ENCODE measurements at regions not wholly inside any gene's neighbourhood (a gene's known extent, or its start where the extent isn't known, plus 50 kb on each side); places are given as distances from the start of the nearest gene placed in this dataset.

GRCh38 chr5:74281166-74281565, 359.4 kb downstream of the ENC1 start:
- 92% methylated on average over 6 of the region's 6 CpGs for WGBS
- TF ChIP-seq POLR2A (IDR thresholded peaks at IDR 0.05) (no peak), CTCF (IDR thresholded peaks at IDR 0.05) (no peak), POLR2AphosphoS5 (IDR thresholded peaks at IDR 0.05) (no peak), EP300 (IDR thresholded peaks at IDR 0.05) (no peak)

GRCh38 chr5:74280306-74280705, 360.2 kb downstream of the ENC1 start:
- TF ChIP-seq EP300 (IDR thresholded peaks at IDR 0.05) (no peak), POLR2A (IDR thresholded peaks at IDR 0.05) (no peak), CTCF (IDR thresholded peaks at IDR 0.05) (no peak), POLR2AphosphoS5 (IDR thresholded peaks at IDR 0.05) (no peak)
- Histone ChIP-seq H3K27me3 (no peaks in the 10 kb centered on the region), H3K4me3 (no peak overlapping the region), H3K9me3 (no peaks in the 10 kb centered on the region), H3K4me1 (no peaks in the 10 kb centered on the region), H3K36me3 (no peaks in the 10 kb centered on the region), H3K27ac (no peak overlapping the region)
- DNase-seq (ENCODE audit: low spot score in 2 of 2) = no peak
- WGBS = 94% methylated on average over 1 of the region's 1 CpG

More at GRCh38 chr5:74281166-74281565, 359.4 kb downstream of the ENC1 start:
- no peaks in the 10 kb centered on the region for H3K27me3 ChIP-seq
- H3K36me3 ChIP-seq = no peaks in the 10 kb centered on the region
- H3K27ac ChIP-seq = no peak overlapping the region
- no peak for DNase-seq (ENCODE audit: low spot score in 2 of 2)
- H3K4me3 ChIP-seq = no peak overlapping the region
- H3K4me1 ChIP-seq = no peaks in the 10 kb centered on the region
- H3K9me3 ChIP-seq = no peaks in the 10 kb centered on the region

GRCh38 chr5:74279244-74279643, 361.3 kb downstream of the ENC1 start:
- Histone ChIP-seq H3K4me1 (no peaks in the 10 kb centered on the region), H3K27me3 (no peaks in the 10 kb centered on the region), H3K4me3 (no peak overlapping the region), H3K9me3 (no peaks in the 10 kb centered on the region), H3K27ac (no peak overlapping the region), H3K36me3 (no peaks in the 10 kb centered on the region)
- 97% methylated on average over 1 of the region's 1 CpG for WGBS
- DNase-seq (ENCODE audit: low spot score in 2 of 2) = no peak
- TF ChIP-seq POLR2A (IDR thresholded peaks at IDR 0.05) (no peak), POLR2AphosphoS5 (IDR thresholded peaks at IDR 0.05) (no peak), EP300 (IDR thresholded peaks at IDR 0.05) (no peak), CTCF (IDR thresholded peaks at IDR 0.05) (no peak)

- DNase-seq (ENCODE audit: low spot score in 2 of 2) = no peak
- Histone ChIP-seq H3K27me3 (no peaks in the 10 kb centered on the region), H3K27ac (no peak overlapping the region), H3K9me3 (no peaks in the 10 kb centered on the region), H3K4me3 (no peak overlapping the region), H3K4me1 (no peaks in the 10 kb centered on the region), H3K36me3 (no peaks in the 10 kb centered on the region)
- TF ChIP-seq POLR2A (IDR thresholded peaks at IDR 0.05) (no peak), CTCF (IDR thresholded peaks at IDR 0.05) (no peak), EP300 (IDR thresholded peaks at IDR 0.05) (no peak)
- 93% methylated on average over 3 of the region's 3 CpGs for WGBS
Observed at GRCh38 chr5:74277418-74277817, 363.1 kb downstream of the ENC1 start.

- TF ChIP-seq EP300 (IDR thresholded peaks at IDR 0.05) (no peak), POLR2A (IDR thresholded peaks at IDR 0.05) (no peak), CTCF (IDR thresholded peaks at IDR 0.05) (no peak), POLR2AphosphoS5 (IDR thresholded peaks at IDR 0.05) (no peak)
- Histone ChIP-seq H3K27ac (peak overlapping the region; percentile 28), H3K36me3 (no peaks in the 10 kb centered on the region), H3K27me3 (no peaks in the 10 kb centered on the region), H3K4me3 (no peak overlapping the region), H3K9me3 (no peaks in the 10 kb centered on the region), H3K4me1 (no peaks in the 10 kb centered on the region)
- 63% methylated on average over 7 of the region's 7 CpGs for WGBS
- no peak for DNase-seq (ENCODE audit: low spot score in 2 of 2)
Observed at GRCh38 chr5:74275171-74275992, 365.1 kb downstream of the ENC1 start.
